GM18519 (cell line): ENCODE measurements at regions not wholly inside any gene's neighbourhood (a gene's known extent, or its start where the extent isn't known, plus 50 kb on each side); places are given as distances from the start of the nearest gene placed in this dataset.

ENCODE experiments used
- ATAC-seq: cut with Tn5 transposase; IDR thresholded peaks from one replicate; pipeline ENCODE4 v1.9.1; 2021; ENCODE audit warnings: mild to moderate bottlenecking, moderate library complexity; ENCODE audit not compliant: unreplicated experiment, low FRiP score

- no peak for ATAC-seq
Measured at GRCh38 chr18:6605115-6605869, 124.2 kb upstream of the ARHGAP28 start.

DNA sequence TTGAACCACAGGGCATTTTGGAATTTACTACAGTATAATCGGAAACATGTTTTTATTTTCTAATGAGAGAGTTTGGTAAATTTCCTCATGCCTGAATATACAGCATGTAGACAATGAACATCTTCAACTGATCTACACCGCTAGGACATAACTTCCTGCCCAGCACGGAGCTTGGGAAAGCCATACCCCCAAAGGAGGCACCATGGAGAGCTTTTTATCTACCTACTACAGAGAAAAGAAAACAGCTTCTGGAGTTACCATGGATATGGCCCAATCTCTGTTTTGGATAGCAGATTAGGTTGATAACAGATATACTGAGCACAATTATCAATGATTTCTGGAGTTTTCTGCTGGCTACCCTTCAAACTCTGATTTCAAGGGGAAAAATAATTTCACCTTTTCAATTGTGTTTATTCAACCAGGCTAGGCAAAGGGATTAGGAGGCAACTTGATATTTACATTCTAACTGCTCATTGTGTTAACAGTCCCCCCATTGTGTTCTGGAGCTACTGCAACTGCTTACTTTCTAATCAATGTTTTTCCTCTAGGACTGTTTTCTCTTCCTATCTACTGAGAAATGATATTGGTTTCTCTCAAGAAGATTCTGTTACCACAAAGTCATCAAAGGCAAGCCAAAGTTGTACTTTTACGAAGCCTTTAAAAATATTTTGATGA is 123.0 kb upstream of the ARHGAP28 start:
- ATAC-seq, result no peak

DNA sequence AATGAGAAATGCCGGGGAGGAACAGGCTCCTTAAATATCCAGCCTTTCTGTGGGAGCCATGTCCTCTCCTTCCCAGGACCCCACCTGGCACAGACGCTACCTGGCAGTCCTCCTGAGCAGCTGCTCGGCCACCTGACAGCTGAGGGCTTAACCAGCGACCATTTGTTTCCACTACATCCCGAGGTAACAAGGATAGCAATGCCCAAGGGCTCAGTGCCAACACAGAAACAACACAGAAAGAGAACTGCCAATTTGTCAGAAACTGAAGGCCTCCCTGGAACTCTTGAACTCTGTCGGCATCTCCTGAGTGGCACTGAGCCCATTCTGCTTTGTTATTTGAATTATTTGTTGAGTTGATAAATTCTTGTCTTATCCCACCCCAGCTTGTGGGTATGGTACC is 122.2 kb upstream of the ARHGAP28 start:
- ATAC-seq, result no peak

DNA sequence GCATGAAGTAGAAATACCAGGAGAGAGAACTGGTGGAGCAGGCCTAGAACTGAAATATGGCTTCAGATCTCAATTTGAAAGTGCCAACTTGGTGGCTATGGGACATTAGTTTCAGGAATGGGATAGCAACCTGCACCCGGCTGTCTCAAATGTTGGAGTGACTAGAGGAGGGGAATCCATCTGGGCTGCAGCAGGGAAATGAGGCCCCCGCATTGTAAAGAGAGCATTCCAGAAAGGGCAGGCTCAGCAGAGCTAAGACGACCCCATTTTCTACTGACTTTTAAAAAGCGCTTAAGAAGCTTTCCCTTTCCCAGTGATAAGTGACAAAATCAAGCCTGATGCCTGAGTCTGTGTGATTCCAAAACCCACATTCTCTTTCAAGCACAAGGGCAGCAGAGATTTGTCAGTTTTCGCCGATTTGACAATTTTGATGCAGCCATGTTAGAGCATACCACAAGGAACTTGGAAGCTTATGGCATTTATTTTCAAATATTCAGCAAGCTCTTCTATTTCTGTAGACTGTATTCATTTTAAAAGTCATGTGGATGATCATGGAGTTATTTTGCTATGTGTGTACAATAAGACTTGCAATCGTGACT is 119.8 kb upstream of the ARHGAP28 start:
- no peak for ATAC-seq

- ATAC-seq, result no peak
Measured at GRCh38 chr18:6610466-6610865, 119.0 kb upstream of the ARHGAP28 start.

- no peak for ATAC-seq
Measured at GRCh38 chr18:6613581-6613980, 115.9 kb upstream of the ARHGAP28 start.

- no peak for ATAC-seq
Measured at GRCh38 chr18:6614952-6615351, 114.6 kb upstream of the ARHGAP28 start.

GRCh38 chr18:6616981-6617380 is 112.5 kb upstream of the ARHGAP28 start:
- ATAC-seq, result no peak

GRCh38 chr18:6621437-6621836 is 108.1 kb upstream of the ARHGAP28 start:
- ATAC-seq, result no peak

- no peak for ATAC-seq
Measured at GRCh38 chr18:6623278-6623677, 106.2 kb upstream of the ARHGAP28 start.

GRCh38 chr18:6624271-6624660 is 105.2 kb upstream of the ARHGAP28 start:
- no peak for ATAC-seq

DNA sequence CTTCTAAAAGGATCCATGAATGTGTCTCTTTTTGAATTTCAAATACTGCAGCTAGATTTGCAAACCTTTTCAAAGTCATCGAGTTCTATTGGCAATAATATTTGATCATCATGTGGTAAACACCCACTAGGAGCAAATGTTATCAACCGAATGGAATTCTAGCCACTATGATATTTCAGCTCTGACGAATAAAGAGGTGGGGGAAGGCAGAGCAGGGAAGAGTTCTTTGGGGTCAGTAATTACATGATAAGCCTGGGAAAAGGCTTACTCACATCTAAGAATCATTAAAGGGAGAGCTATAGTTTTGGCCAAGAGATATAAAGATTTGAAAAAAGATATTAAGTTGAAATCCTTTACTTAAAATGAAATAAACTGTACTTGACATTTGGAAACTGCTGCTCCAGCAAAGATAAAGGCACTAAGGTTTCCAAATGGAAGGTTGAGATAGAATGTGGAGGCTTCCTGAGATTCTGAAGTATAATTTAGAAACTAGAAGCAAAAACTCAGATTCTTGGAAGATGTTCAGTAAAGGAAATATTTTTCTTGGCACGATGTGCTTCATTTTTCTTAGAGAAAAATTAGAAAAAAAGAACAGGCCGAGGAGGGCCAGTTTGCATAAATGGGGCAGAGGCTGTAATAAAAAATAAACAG is 104.7 kb upstream of the ARHGAP28 start:
- no peak for ATAC-seq

DNA sequence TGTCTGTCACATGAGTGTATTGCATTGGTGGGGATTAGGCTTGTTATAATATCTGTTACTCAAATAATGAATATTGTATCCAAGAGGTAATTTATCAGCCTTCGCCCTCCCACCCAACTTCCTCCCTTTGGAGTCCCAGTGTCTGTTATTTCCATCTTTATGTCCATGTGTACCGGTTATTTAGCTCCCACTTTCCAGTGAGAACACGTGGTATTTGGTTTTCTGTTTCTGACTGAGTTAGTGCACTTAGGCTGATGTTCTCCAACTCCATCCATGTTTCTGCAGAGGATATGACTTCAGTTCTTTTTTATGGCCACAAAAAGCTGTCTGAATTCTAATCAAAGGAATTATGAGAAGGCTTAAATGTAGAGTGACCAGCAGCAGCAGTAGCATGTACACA is 104.0 kb upstream of the ARHGAP28 start:
- ATAC-seq, result no peak

DNA sequence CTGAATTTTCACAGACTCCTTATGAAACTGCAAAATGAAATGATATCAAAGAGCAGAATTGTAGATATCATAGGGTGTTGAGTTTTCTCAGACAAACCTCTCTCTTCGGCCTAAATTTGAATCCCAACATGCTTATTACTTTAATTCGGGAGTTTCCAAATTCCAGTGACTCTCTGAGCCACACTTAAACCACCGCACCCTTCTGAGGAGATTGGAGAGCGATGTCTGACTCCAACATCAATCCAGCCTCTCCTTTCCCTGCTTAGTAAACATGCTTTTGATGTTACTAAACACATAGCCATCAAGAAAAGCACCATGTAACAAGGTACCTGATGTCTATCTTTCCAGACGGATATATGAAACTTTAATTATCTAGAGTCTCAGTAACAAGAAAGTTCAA is 103.1 kb upstream of the ARHGAP28 start:
- no peak for ATAC-seq

- ATAC-seq, result no peak
Measured at GRCh38 chr18:6627645-6628044, 101.9 kb upstream of the ARHGAP28 start.

- ATAC-seq, result no peak
Measured at GRCh38 chr18:6628187-6628586, 101.3 kb upstream of the ARHGAP28 start.

DNA sequence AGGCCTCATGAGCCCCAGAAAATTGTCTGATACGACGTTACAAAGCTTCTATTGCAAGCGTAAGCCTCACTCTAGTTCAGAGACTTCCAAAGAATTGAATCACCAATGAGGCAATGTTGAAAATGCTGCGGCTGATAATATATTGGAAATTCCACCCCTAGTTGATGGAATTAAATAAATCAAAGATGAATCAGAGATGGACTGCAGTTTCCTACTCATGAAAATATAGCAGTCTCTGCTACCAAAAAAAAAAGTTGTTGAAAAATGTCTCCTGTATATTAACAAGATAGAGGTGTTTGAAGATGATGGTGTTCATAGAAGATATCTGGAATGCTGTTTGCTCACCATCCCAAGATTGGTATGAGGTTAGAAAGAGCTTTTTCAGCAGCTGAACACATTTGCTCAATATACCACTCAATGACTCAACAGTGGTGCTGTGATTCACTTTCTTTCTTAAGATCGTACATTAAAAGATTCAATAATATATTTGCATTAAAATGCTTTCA is 99.8 kb upstream of the ARHGAP28 start:
- ATAC-seq, result no peak

DNA sequence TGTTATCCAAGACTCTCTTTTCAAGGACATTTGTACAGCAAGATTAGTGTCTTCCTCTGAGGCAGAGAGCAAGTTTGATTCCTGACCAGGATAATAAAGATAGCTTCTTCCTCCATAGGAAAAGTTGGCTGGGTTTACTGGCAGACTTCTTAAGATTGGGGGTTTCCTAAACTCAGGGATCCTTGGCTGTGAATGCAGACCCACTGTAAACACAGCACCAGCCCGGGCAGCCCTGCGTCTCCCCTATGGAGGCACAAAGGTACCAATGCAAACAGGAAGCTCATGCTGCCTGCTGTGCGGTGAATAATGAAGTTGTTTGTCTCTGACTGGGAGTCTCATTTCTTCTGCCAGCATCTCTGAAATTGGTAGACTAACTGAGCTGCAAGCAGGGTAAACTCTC is 96.2 kb upstream of the ARHGAP28 start:
- no peak for ATAC-seq

GRCh38 chr18:6636091-6636490 is 93.4 kb upstream of the ARHGAP28 start:
- no peak for ATAC-seq

GRCh38 chr18:6638447-6638846 is 91.1 kb upstream of the ARHGAP28 start:
- ATAC-seq, result no peak

GRCh38 chr18:6639305-6639704 is 90.2 kb upstream of the ARHGAP28 start:
- no peak for ATAC-seq
